Muscle of arm (tissue), 1 donor: ENCODE measurements at regions not wholly inside any gene's neighbourhood (a gene's known extent, or its start where the extent isn't known, plus 50 kb on each side); places are given as distances from the start of the nearest gene placed in this dataset.
"Not testable (repeated sequence)": the region's sequence is repeated elsewhere in the genome, so short reads cannot be mapped to it uniquely, and the experiment has no call there.

Source experiments
- DNase-seq: peaks from one replicate; pipeline ENCODE4 v3.0.0-alpha.2; 2013

- DNase-seq, result no peak
Observed at GRCh38 chr4:14168919-14169318, 541.4 kb upstream of the BOD1L1 start.

DNA sequence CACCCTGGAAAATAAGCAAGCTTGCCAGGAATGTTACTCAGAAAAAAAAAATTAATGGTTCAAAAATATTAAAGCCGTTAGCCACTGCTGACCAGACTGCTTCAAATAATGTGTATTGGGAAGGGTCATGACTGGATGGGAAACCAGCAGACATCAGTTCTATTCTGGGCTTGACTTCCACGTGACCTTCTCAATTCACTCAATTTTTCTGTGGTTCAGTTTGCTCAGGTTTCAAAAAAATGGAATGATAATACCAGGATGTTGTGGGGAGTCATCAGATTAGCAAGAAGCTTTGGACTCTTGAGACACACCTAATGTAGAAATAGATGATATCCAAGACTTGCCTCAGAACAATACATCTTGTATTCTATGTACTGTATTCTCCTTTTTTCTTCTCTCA, 541.9 kb upstream of the BOD1L1 start:
- no peak for DNase-seq

DNA sequence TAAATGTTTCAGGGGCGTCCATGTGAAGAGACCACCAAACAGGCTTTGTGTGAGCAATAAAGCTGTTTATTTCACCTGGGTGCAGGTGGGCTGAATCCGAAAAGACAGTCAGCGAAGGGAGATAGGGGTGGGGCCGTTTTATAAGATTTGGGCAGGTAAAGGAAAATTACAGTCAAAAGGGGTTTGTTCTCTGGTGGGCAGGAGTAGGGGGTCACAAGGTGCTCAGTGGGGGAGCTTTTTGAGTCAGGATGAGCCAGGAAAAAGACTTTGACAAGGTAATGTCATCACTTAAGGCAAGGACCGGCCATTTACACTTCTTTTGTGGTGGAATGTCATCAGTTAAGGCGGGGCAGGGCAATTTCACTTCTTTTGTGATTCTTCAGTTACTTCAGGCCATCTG, 542.4 kb upstream of the BOD1L1 start:
- not testable (repeated sequence) for DNase-seq

DNA sequence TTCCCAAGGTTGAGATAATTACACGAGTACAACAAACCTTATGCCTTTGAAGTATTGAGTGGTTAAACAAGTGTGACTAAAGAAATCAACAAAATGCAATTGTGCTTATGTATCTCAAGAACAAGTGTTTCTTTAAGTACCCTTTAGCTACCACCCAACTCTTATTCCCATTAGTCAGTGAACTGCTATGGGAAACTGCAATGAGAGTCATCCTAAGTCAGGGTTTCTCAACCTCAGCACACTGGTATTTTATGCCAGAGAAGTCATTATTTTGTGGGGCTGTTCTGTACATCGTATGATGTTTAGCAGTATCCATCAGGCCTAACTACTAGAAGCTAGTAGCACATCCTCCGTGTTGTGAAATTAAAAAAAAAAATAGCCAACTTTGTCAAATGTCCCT, 549.1 kb upstream of the BOD1L1 start:
- DNase-seq, result no peak

DNA sequence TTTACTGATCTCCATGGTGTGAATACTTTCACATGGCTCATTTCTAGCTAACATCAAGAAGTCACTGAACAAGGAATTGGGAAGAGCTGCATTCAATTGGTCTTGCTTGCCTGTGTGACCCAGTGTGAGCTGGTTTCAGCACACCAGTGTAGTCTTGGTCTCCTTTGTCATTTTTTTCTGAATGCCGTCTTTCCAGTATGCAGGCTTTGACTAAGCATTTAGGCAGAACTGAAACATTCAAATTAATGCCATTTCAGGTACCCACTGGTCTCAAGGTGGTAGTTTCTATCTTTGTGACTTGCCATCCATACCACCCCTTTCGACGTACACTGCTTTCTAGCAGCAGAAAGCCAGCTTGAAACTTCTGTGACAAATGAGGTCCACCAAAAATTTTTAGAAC, 550.5 kb upstream of the BOD1L1 start:
- no peak for DNase-seq

GRCh38 chr4:14178421-14178820, 550.9 kb upstream of the BOD1L1 start:
- DNase-seq, result no peak

GRCh38 chr4:14180166-14180565, 552.6 kb upstream of the BOD1L1 start:
- DNase-seq, result no peak

DNA sequence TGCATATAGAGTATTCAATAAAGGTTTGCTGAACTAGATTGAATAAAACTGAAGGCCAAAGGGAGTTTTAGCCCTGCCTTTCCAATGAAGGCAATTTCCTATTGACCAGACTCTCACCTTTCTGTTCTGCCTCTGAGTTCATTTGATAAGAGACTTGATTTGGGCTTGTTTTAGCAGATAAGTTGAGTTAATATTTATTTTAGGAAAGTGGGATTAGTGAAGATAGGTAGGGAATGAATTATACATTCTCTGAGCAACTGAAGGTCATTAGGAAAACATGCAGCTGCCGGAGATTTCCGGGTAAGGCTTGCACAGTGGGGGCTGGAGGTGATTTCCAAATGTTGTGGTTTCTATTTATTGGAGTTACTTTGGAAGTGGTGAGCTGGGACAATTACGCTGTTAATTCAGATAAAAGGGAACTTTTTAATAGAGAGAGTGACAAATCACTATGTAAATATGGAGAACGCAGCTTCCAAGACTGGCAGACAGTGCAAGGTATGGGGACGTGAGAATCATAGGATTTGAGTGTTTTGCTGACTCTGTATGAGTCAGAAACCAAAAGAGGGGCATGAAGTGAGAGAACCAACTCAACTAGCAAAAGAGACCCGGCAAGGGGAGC, 553.6 kb upstream of the BOD1L1 start:
- DNase-seq, result no peak

GRCh38 chr4:14182148-14182547, 554.6 kb upstream of the BOD1L1 start:
- no peak for DNase-seq

DNA sequence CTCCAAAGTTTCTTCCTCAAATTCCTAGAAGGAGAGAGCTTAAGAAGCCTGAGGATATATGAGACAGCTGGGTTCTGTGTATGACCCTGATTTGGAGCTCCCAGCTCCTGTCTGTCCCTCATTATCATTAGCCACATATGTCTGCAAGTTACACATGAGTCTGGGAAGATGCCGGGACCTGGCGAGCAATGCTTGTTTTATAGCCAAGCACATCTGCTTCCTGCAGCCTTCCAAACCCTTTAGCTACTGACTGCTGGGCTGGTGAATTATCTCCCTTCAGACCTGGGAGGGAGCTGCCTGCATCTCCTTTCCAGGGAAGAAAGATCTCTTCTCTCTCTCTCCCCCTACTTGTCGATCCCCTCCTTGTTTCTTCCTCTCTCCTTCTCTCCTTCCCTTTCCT, 556.7 kb upstream of the BOD1L1 start:
- peak; percentile 91 for DNase-seq

- no peak for DNase-seq
Observed at GRCh38 chr4:14184767-14185166, 557.2 kb upstream of the BOD1L1 start.

- no peak for DNase-seq
Observed at GRCh38 chr4:14188214-14188613, 560.7 kb upstream of the BOD1L1 start.

GRCh38 chr4:14193601-14194000, 566.1 kb upstream of the BOD1L1 start:
- no peak for DNase-seq

DNA sequence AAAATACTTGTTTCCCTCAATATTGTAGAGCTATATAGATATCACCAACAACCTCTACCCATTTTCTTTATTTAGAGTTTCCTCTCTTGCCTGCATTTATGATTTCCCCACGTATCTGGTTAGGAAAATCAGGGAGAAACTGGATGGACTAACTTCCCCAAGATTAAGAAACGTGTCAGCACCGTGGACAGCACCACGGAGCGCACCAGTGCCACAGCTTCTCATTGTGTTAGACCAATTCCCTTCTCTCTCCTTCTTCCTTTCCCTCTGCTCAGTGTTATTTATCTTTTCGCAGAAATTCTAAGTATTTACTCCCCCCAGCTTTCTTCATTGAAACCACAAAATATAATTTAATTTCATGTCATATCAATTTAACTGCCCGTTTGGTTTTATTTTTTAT, 568.6 kb upstream of the BOD1L1 start:
- peak; percentile 62 for DNase-seq

GRCh38 chr4:14215116-14215770, 587.7 kb upstream of the BOD1L1 start:
- DNase-seq, result no peak

DNA sequence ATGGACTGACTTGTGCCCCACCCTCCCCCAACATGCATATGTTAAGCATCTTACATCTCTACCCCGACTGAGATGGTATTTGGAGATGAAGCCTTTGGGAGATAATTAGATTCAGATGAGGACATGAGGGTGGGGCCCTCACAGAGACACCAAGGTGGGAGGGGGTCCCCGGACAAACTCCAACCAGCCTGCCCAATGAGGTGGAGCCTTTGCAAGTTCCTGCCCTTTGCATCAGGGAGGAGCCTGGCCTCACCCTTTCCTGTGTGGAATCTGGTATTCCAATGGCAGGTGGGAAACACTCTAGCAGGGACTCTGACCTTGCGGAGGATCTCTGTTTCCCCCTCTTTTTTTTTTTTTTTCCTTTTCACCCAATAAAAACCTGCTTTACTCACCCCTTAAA, 589.9 kb upstream of the BOD1L1 start:
- DNase-seq, result no peak

- no peak for DNase-seq
Observed at GRCh38 chr4:14218641-14219040, 591.1 kb upstream of the BOD1L1 start.

GRCh38 chr4:14221176-14221575, 593.7 kb upstream of the BOD1L1 start:
- no peak for DNase-seq

- no peak for DNase-seq
Observed at GRCh38 chr4:14222377-14223029, 595.0 kb upstream of the BOD1L1 start.

DNA sequence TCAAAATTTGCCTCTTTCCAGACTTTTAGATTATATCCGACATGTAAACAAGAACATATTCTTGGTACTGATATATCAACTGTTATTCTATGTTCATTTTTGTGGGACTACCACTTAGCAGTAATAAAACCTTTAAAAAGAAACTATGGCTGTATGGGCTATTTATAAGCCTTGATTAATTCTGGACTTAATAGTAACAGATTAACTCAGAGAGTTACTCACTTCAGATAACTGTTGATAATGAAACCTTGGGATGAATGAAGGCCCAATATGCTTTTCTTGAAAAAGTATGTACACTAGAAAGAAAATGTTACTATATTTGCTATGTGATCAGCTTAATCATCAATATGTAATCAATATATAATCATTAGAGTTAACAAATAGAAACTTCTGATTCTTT, 595.9 kb upstream of the BOD1L1 start:
- DNase-seq, result no peak

- no peak for DNase-seq
Observed at GRCh38 chr4:14225688-14226207, 598.2 kb upstream of the BOD1L1 start.

DNA sequence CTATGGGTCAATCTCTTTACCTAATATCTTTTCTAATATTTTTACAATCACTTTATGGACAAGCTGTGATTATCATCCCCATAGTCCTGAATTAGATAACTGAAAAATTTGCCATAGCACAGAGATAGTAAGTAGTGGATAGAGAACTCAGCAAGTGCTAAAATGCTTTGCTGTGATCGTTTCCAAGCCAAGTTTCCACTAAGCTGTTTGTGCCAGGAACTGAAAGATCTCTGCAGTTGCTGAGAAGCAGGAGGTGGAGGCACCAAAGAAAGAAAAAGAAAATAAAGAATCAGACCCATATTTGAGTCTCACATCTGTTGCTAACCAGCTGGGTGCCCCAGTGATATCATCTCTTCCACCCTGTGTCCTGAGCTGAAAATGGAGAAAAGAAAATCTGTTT, 605.6 kb upstream of the BOD1L1 start:
- peak; percentile 5 for DNase-seq

GRCh38 chr4:14234307-14234706, 606.8 kb upstream of the BOD1L1 start:
- no peak for DNase-seq
